HL-60 (cell line): ENCODE measurements at regions not wholly inside any gene's neighbourhood (a gene's known extent, or its start where the extent isn't known, plus 50 kb on each side); places are given as distances from the start of the nearest gene placed in this dataset.

Experiments used
- DNase-seq, 2 experiments: peaks; one replicate each; pipeline ENCODE4 v3.0.0-alpha.2; 2010 to 2020; ENCODE audit warnings: low read depth in 1 of 2, low spot score in 1 of 2
- H3K27ac ChIP-seq: fragments of 250-450 bp; sonication (Bioruptor Pico); replicated peaks from 2 replicates; pipeline ENCODE4 v1.5.1; 2020; ENCODE audit warnings: mild to moderate bottlenecking, moderate library complexity
- H3K27me3 ChIP-seq: fragments of 250-450 bp; sonication (Bioruptor Pico); 2 replicates; pipeline ENCODE4 v1.5.1; 2021; ENCODE audit warnings: mild to moderate bottlenecking, moderate library complexity; ENCODE audit not compliant: insufficient read depth, poor library complexity, severe bottlenecking
- H3K4me3 ChIP-seq: replicated peaks from 2 replicates; pipeline ENCODE4 v1.5.1; 2011; ENCODE audit warnings: mild to moderate bottlenecking, control low read depth, low read length; ENCODE audit not compliant: insufficient read depth
- CTCF ChIP-seq: IDR thresholded peaks from one replicate; pipeline ENCODE4 v1.5.1; 2011; ENCODE audit warnings: low read length, control low read depth, inconsistent platforms; ENCODE audit not compliant: insufficient read depth
- GABPA ChIP-seq: IDR thresholded peaks from 2 replicates; pipeline ENCODE4 v1.6.1; 2012; ENCODE audit warnings: low read depth
- POLR2AphosphoS5 ChIP-seq: IDR thresholded peaks from 2 replicates; pipeline ENCODE4 v1.6.1; 2012; ENCODE audit warnings: low read depth
- REST ChIP-seq: IDR thresholded peaks from 2 replicates; pipeline ENCODE4 v1.6.1; 2012; ENCODE audit warnings: low read depth; ENCODE audit not compliant: insufficient replicate concordance
- SPI1 ChIP-seq: IDR thresholded peaks from 2 replicates; pipeline ENCODE4 v1.6.1; 2012; ENCODE audit warnings: low read depth, mild to moderate bottlenecking, borderline replicate concordance

GRCh38 chr17:14986127-14986526 is 279.0 kb downstream of the PMP22 start:
- Histone ChIP-seq H3K4me3 (no peak overlapping the region), H3K27ac (no peak overlapping the region), H3K27me3 (no peaks in the 10 kb centered on the region)
- TF ChIP-seq SPI1 (no peak), REST (no peak), GABPA (no peak), POLR2AphosphoS5 (no peak), CTCF (no peak)
- DNase-seq, result no peak

GRCh38 chr17:14972844-14973243 is 292.3 kb downstream of the PMP22 start:
- no peak overlapping the region for H3K27ac ChIP-seq
- DNase-seq, result no peak
- TF ChIP-seq CTCF (no peak), SPI1 (no peak), POLR2AphosphoS5 (no peak), GABPA (no peak), REST (no peak)
- no peak overlapping the region for H3K4me3 ChIP-seq
- H3K27me3 ChIP-seq, result no peaks in the 10 kb centered on the region

GRCh38 chr17:14971054-14971453 is 294.1 kb downstream of the PMP22 start:
- H3K4me3 ChIP-seq, result no peak overlapping the region
- TF ChIP-seq CTCF, result no peak
- TF ChIP-seq REST, result no peak
- no peak for TF ChIP-seq GABPA
- no peak for TF ChIP-seq SPI1
- no peak for TF ChIP-seq POLR2AphosphoS5
- DNase-seq, result no peak
- H3K27me3 ChIP-seq, result no peaks in the 10 kb centered on the region
- H3K27ac ChIP-seq, result no peak overlapping the region
